ENCODE measurements at regions not wholly inside any gene's neighbourhood (a gene's known extent, or its start where the extent isn't known, plus 50 kb on each side); places are given as distances from the start of the nearest gene placed in this dataset.

DNA sequence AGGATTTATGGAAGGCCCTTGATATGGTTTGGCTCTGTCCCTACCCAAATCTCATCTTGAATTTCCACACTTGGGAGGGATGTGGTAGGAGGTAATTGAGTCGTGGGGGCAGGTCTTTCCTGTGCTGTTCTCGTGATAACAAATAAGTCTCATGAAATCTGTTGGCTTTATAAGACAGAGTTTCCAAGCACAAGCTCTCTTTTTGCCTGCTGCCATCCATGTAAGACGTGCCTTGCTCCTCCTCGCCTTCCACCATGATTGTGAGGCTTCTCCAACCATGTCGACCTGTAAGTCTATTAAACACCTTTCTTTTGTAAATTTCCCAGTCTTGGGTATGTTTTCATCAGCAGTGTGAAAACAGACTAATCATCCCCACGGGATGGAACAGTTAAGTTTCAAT lies 557.2 kb upstream of the ISX start:
- TF ChIP-seq CTCF (IDR thresholded peaks at IDR 0.05): no peak
- no peak for TF ChIP-seq POLR2A (IDR thresholded peaks at IDR 0.05)
- intact Hi-C loops (cut with DNase I): no loop called here
- DNase-seq (no peak), ATAC-seq (no peak)
- Histone ChIP-seq H3K4me1 (no peaks in the 10 kb centered on the region), H3K27me3 (no peaks in the 10 kb centered on the region), H3K4me3 (no peak overlapping the region), H3K9me3 (no peaks in the 10 kb centered on the region), H3K27ac (no peak overlapping the region), H3K36me3 (replicated peaks in 1 of 2; ENCODE audit: insufficient read depth in 1 of 2, low read depth in 2 of 2) (no peaks in the 10 kb centered on the region)
- WGBS, 2 donors: 46 to 55% methylated on average over 6 of the region's 6 CpGs

- intact Hi-C loops (cut with DNase I): no loop called here
- H3K4me3 ChIP-seq: no peak overlapping the region
- no peaks in the 10 kb centered on the region for H3K27me3 ChIP-seq
- DNase-seq: no peak
- H3K36me3 ChIP-seq (replicated peaks in 1 of 2; ENCODE audit: insufficient read depth in 1 of 2, low read depth in 2 of 2): no peaks in the 10 kb centered on the region
- no peak overlapping the region for H3K27ac ChIP-seq
- ATAC-seq: no peak
- no peaks in the 10 kb centered on the region for H3K4me1 ChIP-seq
- 64 to 76% methylated on average over 2 of the region's 2 CpGs for WGBS, 2 donors
- no peak for TF ChIP-seq CTCF (IDR thresholded peaks at IDR 0.05)
- no peak for TF ChIP-seq POLR2A (IDR thresholded peaks at IDR 0.05)
- no peaks in the 10 kb centered on the region for H3K9me3 ChIP-seq
Measured at GRCh38 chr22:34526681-34527080, 539.3 kb upstream of the ISX start.

DNA sequence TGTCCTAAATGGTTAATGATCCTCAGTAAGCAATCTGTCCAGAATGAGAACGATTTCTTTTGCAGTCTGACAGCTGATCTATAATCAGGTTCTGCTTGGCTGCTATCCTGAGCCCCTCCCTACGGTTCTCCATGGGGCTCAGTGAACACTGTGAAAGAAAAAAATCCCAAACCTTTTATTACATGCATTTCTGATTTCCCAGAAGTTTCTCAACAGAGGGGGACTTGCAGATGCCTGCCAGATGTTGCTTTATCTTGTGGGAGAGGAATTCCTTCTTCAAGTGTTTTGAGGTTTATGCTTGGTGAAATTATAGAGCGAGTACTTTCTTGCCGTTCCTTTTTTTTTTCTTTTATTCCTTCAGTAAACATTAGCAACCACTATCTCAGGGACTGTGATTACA lies 531.9 kb upstream of the ISX start:
- WGBS, 2 donors: 6 to 9% methylated on average over 4 of the region's 4 CpGs
- TF ChIP-seq CTCF (IDR thresholded peaks at IDR 0.05): no peak
- TF ChIP-seq POLR2A (IDR thresholded peaks at IDR 0.05): no peak

GRCh38 chr22:34567367-34567766 lies 498.6 kb upstream of the ISX start:
- H3K4me3 ChIP-seq: no peak overlapping the region
- TF ChIP-seq CTCF (IDR thresholded peaks at IDR 0.05) (no peak), POLR2A (IDR thresholded peaks at IDR 0.05) (no peak)
- H3K27ac ChIP-seq: no peak overlapping the region
- 56 to 65% methylated on average over 4 of the region's 4 CpGs for WGBS, 2 donors
- H3K36me3 ChIP-seq (replicated peaks in 1 of 2; ENCODE audit: insufficient read depth in 1 of 2, low read depth in 2 of 2): no peaks in the 10 kb centered on the region
- no peaks in the 10 kb centered on the region for H3K9me3 ChIP-seq
- no peaks in the 10 kb centered on the region for H3K4me1 ChIP-seq
- DNase-seq: no peak
- intact Hi-C loops (cut with DNase I): no loop called here
- no peaks in the 10 kb centered on the region for H3K27me3 ChIP-seq
- no peak for ATAC-seq

More for the DNA sequence above, 531.9 kb upstream of the ISX start:
- no peaks in the 10 kb centered on the region for H3K9me3 ChIP-seq
- no peak for ATAC-seq
- no peaks in the 10 kb centered on the region for H3K27me3 ChIP-seq
- H3K36me3 ChIP-seq (replicated peaks in 1 of 2; ENCODE audit: insufficient read depth in 1 of 2, low read depth in 2 of 2): no peaks in the 10 kb centered on the region
- no peaks in the 10 kb centered on the region for H3K4me1 ChIP-seq
- DNase-seq: no peak
- H3K4me3 ChIP-seq: no peak overlapping the region
- intact Hi-C loops (cut with DNase I): no loop called here
- no peak overlapping the region for H3K27ac ChIP-seq

- Histone ChIP-seq H3K36me3 (replicated peaks in 1 of 2; ENCODE audit: insufficient read depth in 1 of 2, low read depth in 2 of 2) (no peaks in the 10 kb centered on the region), H3K27me3 (no peaks in the 10 kb centered on the region), H3K4me1 (no peaks in the 10 kb centered on the region), H3K4me3 (no peak overlapping the region), H3K27ac (no peak overlapping the region), H3K9me3 (no peaks in the 10 kb centered on the region)
- 57 to 64% methylated on average over 3 of the region's 3 CpGs for WGBS, 2 donors
- ATAC-seq: no peak
- intact Hi-C loops (cut with DNase I): no loop called here
- no peak for DNase-seq
- TF ChIP-seq CTCF (IDR thresholded peaks at IDR 0.05): no peak
- no peak for TF ChIP-seq POLR2A (IDR thresholded peaks at IDR 0.05)
Measured at GRCh38 chr22:34570408-34570807, 495.6 kb upstream of the ISX start.

Measured in body of pancreas (tissue), 4 donors.